NCI-H226 (cell line): ENCODE measurements at regions not wholly inside any gene's neighbourhood (a gene's known extent, or its start where the extent isn't known, plus 50 kb on each side); places are given as distances from the start of the nearest gene placed in this dataset.
"Not testable (repeated sequence)": the region's sequence is repeated elsewhere in the genome, so short reads cannot be mapped to it uniquely, and the experiment has no call there.

Source experiments
- DNase-seq: peaks from one replicate; pipeline ENCODE4 v3.0.0-alpha.2; 2015

DNA sequence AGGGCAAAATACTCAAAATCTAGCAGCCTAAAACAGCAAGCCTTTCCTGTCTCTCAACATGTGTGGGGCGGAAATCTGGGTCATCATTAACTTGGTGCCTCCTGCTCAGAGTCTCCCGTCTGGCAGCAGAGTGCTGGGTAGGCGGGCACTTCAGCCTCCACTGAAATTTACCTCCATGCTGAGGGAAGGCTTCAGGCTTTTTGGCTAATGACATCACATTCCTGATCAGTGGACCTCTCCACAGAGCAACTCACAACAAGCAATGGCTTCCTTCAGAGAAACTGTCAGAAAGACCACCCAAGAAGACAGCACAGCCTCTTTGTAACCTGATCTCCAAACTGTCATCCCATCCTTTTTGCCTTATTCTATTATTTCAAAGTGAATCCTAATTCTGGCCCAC lies 1109.0 kb downstream of the UQCRFS1 start:
- DNase-seq = no peak

GRCh38 chr19:28084659-28085157 lies 1128.2 kb downstream of the UQCRFS1 start:
- DNase-seq = not testable (repeated sequence)

- DNase-seq = no peak
Observed at GRCh38 chr19:28076628-28077027, 1136.3 kb downstream of the UQCRFS1 start.

DNA sequence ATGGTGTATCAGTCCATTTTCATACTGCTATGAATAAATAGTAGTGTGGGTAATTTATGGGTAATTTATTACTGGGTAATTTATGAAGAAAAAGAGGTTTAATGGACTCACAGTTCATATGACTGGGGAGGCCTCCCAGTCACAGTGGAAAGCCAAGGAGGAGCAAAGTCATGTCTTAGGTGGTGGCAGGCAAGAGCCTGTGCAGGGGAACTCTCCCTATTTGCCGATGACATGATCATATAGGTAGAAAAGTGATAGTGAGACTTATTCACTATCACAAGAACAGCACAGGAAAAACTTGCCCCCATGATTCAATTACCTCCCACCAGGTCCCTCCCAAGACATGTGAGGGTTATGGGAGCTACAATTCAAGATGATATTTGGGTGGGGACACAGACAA lies 1137.7 kb downstream of the UQCRFS1 start:
- no peak for DNase-seq

DNA sequence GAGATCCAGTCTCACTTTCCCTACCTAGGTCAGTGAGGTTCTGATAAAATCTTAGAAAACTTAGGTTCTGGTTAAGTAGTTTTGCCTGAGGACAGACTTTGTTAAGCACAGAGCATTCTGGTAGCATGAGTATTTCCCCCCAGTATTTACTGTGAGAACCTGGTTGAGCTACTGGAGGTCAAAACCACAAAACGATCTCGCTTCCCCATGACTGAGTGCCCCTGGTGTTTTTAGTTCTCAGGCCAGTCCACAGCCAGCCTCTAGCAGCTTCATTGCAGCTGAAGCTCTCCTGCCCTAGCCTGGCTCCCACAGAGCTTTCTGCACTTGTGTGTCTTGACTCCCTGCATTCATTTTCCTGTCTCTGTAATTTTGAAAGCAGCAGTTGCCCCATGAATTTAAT lies 1138.2 kb downstream of the UQCRFS1 start:
- peak; percentile 55 for DNase-seq

GRCh38 chr19:28067882-28068281 lies 1145.1 kb downstream of the UQCRFS1 start:
- DNase-seq = no peak

GRCh38 chr19:28066988-28067387 lies 1146.0 kb downstream of the UQCRFS1 start:
- no peak for DNase-seq

DNA sequence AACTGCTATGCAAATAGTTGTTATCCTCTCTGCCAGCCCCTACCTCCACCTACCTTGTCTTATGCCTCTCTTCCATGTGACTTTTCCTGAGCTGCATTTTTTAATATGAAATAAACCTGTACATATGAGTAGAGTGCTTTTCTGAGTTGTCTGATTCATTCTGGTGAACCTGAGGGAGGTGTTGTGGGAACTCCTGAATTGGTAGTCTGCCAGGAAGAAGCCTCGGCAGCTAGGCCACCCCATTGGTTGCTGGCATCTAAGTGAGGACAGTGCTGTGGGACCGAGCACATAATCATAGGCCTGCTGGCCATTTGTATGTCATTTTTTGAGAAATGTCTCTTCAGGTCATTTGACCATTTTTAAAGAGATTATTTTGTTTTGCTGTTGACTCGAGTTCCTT lies 1146.8 kb downstream of the UQCRFS1 start:
- peak; percentile 55 for DNase-seq

GRCh38 chr19:28065026-28065425 lies 1147.9 kb downstream of the UQCRFS1 start:
- DNase-seq = peak; percentile 72

DNA sequence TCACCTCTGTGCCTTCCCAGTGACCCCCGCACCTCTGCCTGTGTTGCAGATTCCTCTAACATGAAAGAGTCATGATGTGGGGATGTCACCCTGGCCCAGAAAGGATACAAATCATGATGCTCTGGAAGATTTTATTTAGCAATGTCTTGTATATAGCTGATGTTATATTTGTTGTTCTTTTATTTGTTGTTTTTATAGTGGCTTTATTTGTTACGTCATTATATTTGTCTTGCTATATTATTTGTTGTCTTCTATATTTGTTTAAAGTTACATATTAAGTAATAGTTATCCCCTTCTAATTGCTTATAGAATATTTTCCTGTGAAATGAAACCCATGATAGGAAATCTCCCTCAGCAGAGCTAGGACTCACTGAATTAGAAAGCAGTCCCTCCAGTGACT lies 1149.2 kb downstream of the UQCRFS1 start:
- no peak for DNase-seq

DNA sequence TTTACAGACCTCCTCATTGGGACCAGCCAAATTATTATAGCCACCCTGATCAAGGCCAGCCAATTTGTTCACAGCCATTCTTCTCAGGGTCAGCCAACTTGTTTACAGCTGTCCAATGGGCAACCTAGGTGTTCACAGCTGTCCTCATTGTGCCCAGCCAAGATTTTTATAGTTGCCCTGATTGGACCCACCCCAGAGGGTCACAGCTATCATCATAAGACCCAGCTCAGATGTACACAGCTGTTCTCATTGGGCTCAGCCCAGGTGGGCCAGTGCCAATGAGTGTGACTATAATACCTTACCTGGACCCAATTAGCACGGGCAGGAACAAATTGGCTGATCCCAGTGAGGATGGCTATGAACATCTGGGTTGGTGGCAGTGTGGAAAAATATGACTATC lies 1151.8 kb downstream of the UQCRFS1 start:
- no peak for DNase-seq

DNA sequence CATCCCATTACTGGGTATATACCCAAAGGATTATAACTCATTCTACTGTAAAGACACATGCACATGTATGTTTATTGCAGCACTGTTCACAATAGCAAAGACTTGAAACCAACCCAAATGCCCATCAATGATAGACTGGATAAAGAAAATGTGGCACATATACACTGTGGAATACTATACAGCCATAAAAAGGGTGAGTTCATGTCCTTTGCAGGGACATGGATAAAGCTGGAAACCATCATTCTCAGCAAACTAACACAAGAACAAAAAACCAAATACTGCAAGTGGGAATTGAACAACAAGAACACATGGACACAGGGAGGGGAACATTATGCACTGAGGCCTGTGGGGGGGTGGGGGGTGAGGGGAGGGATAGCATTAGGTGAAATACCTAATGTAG lies 1155.9 kb downstream of the UQCRFS1 start:
- not testable (repeated sequence) for DNase-seq

- no peak for DNase-seq
Observed at GRCh38 chr19:28051047-28051446, 1161.9 kb downstream of the UQCRFS1 start.

DNA sequence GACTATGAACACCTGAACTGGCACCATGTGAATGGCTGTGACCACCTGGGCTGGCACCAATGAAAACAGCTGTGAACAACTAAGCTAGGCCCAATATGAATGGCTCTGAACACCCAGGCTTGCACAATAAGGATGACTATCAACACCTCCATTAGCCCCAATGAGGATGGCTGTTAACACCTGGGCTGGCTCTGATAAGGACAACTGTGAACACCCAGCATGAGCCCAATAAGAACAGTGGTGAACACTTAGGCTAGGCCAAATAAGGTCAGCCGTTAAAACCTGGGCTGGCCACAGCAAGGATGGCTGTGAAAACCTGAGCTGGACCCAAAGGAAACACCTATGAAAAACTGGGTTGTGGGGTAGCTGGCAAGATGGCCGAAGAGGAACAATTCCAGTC lies 1163.1 kb downstream of the UQCRFS1 start:
- no peak for DNase-seq

- DNase-seq = no peak
Observed at GRCh38 chr19:28046932-28047331, 1166.0 kb downstream of the UQCRFS1 start.

DNA sequence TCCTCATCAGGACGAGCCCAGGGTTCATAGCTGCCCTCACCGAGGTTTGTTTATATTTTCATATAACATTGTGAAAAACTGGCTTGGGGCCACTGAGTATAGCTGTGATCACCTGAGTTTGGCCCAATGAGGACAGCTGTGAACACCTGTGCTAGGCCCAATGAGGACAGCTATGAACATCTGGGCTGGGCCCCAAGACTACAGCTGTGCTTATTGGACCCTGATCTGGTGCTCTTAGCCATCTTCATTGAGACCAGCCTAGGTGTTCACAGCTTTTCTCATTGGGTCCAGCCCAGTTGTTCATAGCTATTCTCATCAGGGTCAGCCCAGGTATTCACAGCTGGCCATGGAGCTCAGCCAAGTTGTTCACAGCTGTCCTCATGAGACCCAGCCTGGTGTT lies 1167.3 kb downstream of the UQCRFS1 start:
- DNase-seq = no peak

GRCh38 chr19:28044477-28044876 lies 1168.5 kb downstream of the UQCRFS1 start:
- DNase-seq = no peak

- DNase-seq = no peak
Observed at GRCh38 chr19:28042516-28042915, 1170.4 kb downstream of the UQCRFS1 start.

- DNase-seq = peak; percentile 54
Observed at GRCh38 chr19:28039677-28040381, 1173.1 kb downstream of the UQCRFS1 start.

GRCh38 chr19:28037186-28037585 lies 1175.8 kb downstream of the UQCRFS1 start:
- no peak for DNase-seq

DNA sequence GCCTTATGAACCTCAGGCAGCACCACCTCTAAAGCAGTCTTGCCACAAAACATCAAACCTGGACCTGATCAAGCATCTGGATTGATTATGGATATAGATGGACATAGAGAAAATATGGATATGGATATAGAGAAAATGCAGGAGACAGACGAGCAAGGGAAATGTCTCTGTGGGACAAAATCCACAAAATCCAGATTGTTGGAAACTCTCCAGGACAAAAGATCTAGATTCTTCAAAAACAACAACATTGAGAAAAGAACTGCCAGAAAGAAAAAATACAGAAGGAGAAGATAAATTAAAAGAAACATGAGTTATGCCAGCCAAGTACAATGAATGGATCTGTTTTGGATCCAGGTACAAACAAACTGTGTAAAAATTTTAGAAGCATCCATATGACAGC lies 1176.5 kb downstream of the UQCRFS1 start:
- no peak for DNase-seq

GRCh38 chr19:28034936-28035335 lies 1178.0 kb downstream of the UQCRFS1 start:
- DNase-seq = no peak

DNA sequence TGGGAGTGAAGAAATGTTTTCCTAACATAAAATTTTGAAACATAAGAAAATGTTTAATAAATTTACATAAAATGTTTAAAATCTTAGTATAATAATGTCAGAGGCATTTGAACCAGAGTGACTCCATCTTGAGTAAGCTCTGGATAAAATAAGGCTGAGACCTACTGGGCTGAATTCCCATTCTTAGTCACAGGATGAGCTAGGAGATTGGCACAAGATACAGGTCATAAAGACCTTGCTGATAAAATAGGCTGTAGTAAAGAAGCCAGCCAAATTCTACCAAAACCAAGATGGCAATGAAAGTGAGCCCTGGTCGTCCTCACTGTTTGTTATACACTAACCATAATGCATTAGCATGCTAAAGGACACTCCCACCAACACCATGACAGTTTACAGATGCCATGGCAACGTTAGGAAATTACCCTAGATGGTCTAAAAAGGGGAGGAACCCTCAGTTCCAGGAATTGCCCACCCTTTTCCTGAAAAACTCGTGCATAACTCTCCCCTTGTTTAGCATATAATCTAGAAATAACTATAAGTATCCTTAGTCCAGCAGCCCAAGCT lies 1184.0 kb downstream of the UQCRFS1 start:
- DNase-seq = no peak

DNA sequence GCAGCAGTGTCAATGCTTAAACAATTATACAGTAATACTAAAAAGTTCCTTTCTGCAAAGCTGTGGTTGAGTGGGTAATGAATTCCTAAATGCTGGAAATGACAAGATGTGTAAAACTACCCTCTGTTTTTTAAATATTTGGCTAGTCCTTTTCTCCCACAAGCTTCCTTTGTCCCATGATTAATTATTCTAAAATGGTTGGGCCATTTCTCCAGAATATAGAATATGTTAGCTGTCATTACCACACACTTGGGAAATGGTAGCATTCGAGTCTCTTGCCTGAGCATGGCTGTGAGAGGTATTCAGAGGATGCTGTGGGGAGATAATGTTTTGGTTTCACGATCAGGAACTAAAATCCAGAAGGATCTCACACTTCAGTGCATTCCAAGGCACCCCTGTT lies 1185.8 kb downstream of the UQCRFS1 start:
- DNase-seq = no peak

GRCh38 chr19:28026636-28027035 lies 1186.3 kb downstream of the UQCRFS1 start:
- DNase-seq = no peak
